ENCODE measurements at regions not wholly inside any gene's neighbourhood (a gene's known extent, or its start where the extent isn't known, plus 50 kb on each side); places are given as distances from the start of the nearest gene placed in this dataset.

DNA sequence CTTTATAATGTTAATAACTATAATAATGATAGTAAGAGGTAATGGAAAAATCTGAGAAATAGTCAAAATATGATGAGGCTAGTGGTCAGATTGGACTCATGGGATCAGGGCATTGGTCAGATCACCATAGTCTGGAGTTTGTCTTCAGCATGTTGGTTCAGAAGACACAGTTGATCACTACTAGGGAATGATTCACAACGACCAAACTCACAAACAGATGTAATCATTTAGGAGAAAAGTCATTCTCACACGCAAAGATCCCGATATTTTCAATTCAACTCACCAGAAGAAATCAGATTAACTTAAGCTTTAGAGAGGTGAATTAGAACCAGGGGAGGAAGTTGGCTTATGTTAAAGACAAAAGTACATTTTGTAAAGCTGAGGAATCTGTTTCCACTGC is 131.8 kb downstream of the LURAP1L start:
- ChIA-PET POLR2A (no interaction called here), CTCF (no interaction called here)
- TF ChIP-seq, protein P1, sequence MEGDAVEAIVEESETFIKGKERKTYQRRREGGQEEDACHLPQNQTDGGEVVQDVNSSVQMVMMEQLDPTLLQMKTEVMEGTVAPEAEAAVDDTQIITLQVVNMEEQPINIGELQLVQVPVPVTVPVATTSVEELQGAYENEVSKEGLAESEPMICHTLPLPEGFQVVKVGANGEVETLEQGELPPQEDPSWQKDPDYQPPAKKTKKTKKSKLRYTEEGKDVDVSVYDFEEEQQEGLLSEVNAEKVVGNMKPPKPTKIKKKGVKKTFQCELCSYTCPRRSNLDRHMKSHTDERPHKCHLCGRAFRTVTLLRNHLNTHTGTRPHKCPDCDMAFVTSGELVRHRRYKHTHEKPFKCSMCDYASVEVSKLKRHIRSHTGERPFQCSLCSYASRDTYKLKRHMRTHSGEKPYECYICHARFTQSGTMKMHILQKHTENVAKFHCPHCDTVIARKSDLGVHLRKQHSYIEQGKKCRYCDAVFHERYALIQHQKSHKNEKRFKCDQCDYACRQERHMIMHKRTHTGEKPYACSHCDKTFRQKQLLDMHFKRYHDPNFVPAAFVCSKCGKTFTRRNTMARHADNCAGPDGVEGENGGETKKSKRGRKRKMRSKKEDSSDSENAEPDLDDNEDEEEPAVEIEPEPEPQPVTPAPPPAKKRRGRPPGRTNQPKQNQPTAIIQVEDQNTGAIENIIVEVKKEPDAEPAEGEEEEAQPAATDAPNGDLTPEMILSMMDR (IDR thresholded peaks at IDR 0.05; ENCODE audit: control extremely low read depth, extremely low read depth, low read depth, missing control alignments): no peak
- no peak for DNase-seq (ENCODE audit: extremely low spot score)

DNA sequence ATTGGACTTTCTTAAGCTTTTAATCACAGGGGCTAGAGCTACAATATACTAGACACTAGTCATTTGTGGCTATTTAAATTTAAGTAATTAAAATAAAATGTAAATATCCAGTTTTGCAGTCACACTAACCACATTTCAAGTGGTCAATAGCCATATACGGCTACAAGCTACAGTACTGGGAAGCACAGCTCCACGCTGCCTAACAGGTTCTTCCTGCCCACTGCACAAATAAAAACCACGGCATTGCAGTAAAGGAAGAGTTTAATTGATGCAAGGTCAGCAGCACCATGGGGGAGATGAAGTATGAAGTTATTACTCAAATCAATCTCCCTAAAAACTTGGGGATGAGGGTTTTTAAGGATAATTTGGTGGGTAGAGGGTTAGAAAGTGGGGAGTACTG is 134.1 kb downstream of the LURAP1L start:
- DNase-seq (ENCODE audit: extremely low spot score): no peak
- ChIA-PET CTCF (no interaction called here), POLR2A (no interaction called here)
- TF ChIP-seq, protein P1 (IDR thresholded peaks at IDR 0.05; ENCODE audit: control extremely low read depth, extremely low read depth, low read depth, missing control alignments): no peak

DNA sequence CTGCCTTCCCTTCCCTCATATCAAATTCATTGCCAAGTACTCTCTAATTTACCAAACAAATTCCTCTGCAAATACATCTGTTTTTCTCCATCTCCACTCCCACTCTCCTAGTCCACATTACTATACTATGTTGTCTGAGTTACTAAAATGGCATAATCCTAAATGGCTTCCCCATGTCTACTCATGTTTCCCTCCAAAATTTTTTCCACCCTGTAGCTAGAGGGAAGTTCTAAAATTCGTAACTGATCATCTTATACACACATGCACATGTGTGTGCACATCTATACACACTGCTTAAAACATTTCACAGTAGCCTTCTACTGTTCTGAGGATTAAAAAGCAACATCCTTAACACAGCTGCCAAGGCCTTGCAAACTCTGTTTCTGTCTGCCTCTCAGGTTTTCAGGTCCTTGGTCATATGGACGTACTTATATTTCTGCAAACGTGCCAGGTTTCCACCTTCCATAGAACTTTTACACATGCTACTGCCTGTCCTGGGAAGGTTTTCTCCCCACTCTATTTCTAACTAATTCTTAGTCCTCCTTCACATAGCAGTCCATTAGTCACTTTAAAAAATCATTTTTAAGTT is 140.6 kb downstream of the LURAP1L start:
- TF ChIP-seq, protein P1 (IDR thresholded peaks at IDR 0.05; ENCODE audit: control extremely low read depth, extremely low read depth, low read depth, missing control alignments): no peak
- ChIA-PET POLR2A (no interaction called here), CTCF (no interaction called here)
- DNase-seq (ENCODE audit: extremely low spot score): no peak

DNA sequence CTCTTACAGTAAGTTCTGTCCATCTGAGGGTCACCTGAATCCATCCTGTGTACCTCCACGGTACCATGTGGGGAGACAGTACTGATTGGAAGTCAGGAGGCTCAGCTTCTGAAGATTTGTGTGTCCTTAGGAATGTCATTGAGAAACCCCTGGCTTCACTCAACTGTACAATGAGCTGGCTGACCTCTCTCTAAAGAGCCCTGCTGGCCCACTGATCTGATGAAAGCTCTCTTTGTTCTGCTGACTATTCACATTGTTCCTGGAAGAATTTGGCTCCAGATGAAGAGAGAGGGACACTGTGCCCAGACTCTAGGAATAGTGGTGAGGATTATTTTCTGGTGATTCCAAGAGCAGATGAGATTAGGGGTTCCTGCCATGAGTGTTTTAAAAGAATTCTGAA is 141.2 kb downstream of the LURAP1L start:
- ChIA-PET CTCF (interaction anchor here (0.9 kb wide), 1 partner anchor 8 kb away, joined by 3 read pairs; no protein-coding TSS in a partner anchor), POLR2A (no interaction called here)
- no peak for DNase-seq (ENCODE audit: extremely low spot score)
- TF ChIP-seq, protein P1 (IDR thresholded peaks at IDR 0.05; ENCODE audit: control extremely low read depth, extremely low read depth, low read depth, missing control alignments): no peak

DNA sequence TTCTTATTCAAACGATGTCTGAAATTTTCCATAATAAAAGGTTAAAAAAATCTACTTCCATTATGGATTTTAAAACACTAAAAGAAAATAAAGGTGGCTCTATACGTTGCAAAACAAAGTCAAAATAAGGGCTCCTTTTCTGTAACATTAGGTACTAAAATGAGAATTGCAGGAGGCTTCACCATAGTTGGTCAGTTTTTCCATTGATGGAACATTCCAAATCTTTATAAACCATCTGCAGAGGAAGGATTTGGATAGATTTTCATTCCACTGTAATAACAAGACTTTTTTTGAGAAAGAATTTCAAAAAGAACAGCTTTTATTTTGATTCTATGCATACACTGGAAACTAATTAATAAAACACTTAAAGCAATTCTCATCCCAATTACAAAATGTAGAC is 145.6 kb downstream of the LURAP1L start:
- CTCF ChIA-PET: no interaction called here
- POLR2A ChIA-PET: no interaction called here

DNA sequence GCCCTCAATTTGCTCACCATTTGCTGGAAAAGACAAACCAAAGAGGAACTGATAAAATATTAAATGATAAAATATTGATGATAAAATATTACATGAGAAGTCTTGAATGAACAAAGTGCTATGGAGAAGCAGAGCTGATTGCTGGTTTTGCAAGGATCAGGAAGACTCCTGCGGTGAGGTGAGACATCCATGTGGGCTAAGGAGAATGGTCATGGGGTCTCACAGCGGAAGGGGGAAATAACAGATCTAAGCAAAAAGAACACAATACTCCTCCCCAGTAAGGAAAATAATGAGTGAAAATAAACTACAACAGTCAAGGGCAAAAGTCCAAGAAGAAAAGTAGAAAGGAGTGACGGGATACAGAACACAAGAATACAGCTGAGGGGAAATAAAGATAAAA is 146.8 kb downstream of the LURAP1L start:
- POLR2A ChIA-PET: no interaction called here
- DNase-seq (ENCODE audit: extremely low spot score): no peak
- CTCF ChIA-PET: interaction anchor here (0.9 kb wide), 1 partner anchor 23 kb away, joined by 5 read pairs; no protein-coding TSS in a partner anchor
- TF ChIP-seq, protein P1 (IDR thresholded peaks at IDR 0.05; ENCODE audit: control extremely low read depth, extremely low read depth, low read depth, missing control alignments): no peak

More for the DNA sequence above, 145.6 kb downstream of the LURAP1L start:
- TF ChIP-seq, protein P1 (IDR thresholded peaks at IDR 0.05; ENCODE audit: control extremely low read depth, extremely low read depth, low read depth, missing control alignments): no peak
- DNase-seq (ENCODE audit: extremely low spot score): no peak
